ENCODE measurements at regions not wholly inside any gene's neighbourhood (a gene's known extent, or its start where the extent isn't known, plus 50 kb on each side); places are given as distances from the start of the nearest gene placed in this dataset.

GRCh38 chr18:37953876-37954275 is 388.3 kb upstream of the CELF4 start:
- POLR2A ChIA-PET = no interaction called here
- CTCF ChIA-PET = no interaction called here

- ChIA-PET POLR2A (no interaction called here), CTCF (no interaction called here)
Observed at GRCh38 chr18:37948471-37948870, 382.9 kb upstream of the CELF4 start.

GRCh38 chr18:37946324-37946723 is 380.7 kb upstream of the CELF4 start:
- CTCF ChIA-PET = no interaction called here
- POLR2A ChIA-PET = no interaction called here

- POLR2A ChIA-PET = no interaction called here
- CTCF ChIA-PET = no interaction called here
Observed at GRCh38 chr18:37944700-37945270, 379.2 kb upstream of the CELF4 start.

GRCh38 chr18:37937287-37937686 is 371.7 kb upstream of the CELF4 start:
- ChIA-PET POLR2A (no interaction called here), CTCF (no interaction called here)

- ChIA-PET CTCF (no interaction called here), POLR2A (no interaction called here)
Observed at GRCh38 chr18:37935086-37935485, 369.5 kb upstream of the CELF4 start.

GRCh38 chr18:37930640-37931039 is 365.0 kb upstream of the CELF4 start:
- POLR2A ChIA-PET = no interaction called here
- CTCF ChIA-PET = no interaction called here

- POLR2A ChIA-PET = no interaction called here
- CTCF ChIA-PET = no interaction called here
Observed at GRCh38 chr18:37922162-37922561, 356.6 kb upstream of the CELF4 start.

GRCh38 chr18:37920865-37921264 is 355.3 kb upstream of the CELF4 start:
- POLR2A ChIA-PET = no interaction called here

GRCh38 chr18:37913051-37913450 is 347.5 kb upstream of the CELF4 start:
- POLR2A ChIA-PET = no interaction called here
- CTCF ChIA-PET = no interaction called here

More at GRCh38 chr18:37920865-37921264, 355.3 kb upstream of the CELF4 start:
- CTCF ChIA-PET = no interaction called here

GRCh38 chr18:37902344-37902743 is 336.7 kb upstream of the CELF4 start:
- POLR2A ChIA-PET = no interaction called here

GRCh38 chr18:37900326-37900725 is 334.7 kb upstream of the CELF4 start:
- ChIA-PET POLR2A (no interaction called here), CTCF (no interaction called here)

More at GRCh38 chr18:37902344-37902743, 336.7 kb upstream of the CELF4 start:
- CTCF ChIA-PET = no interaction called here

GRCh38 chr18:37889963-37890362 is 324.4 kb upstream of the CELF4 start:
- ChIA-PET POLR2A (no interaction called here), CTCF (no interaction called here)

GRCh38 chr18:37874721-37875120 is 309.1 kb upstream of the CELF4 start:
- CTCF ChIA-PET = interaction anchor here (1.8 kb wide), 1 partner anchor 9 kb away, joined by 4 read pairs; no protein-coding TSS in a partner anchor

GRCh38 chr18:37873416-37873815 is 307.8 kb upstream of the CELF4 start:
- CTCF ChIA-PET = interaction anchor here (1.8 kb wide), 1 partner anchor 10 kb away, joined by 4 read pairs; no protein-coding TSS in a partner anchor
- POLR2A ChIA-PET = no interaction called here

More at GRCh38 chr18:37874721-37875120, 309.1 kb upstream of the CELF4 start:
- POLR2A ChIA-PET = no interaction called here

GRCh38 chr18:37872562-37872961 is 307.0 kb upstream of the CELF4 start:
- CTCF ChIA-PET = no interaction called here
- POLR2A ChIA-PET = no interaction called here

- POLR2A ChIA-PET = no interaction called here
- CTCF ChIA-PET = no interaction called here
Observed at GRCh38 chr18:37871561-37871960, 306.0 kb upstream of the CELF4 start.

GRCh38 chr18:37869051-37869450 is 303.5 kb upstream of the CELF4 start:
- POLR2A ChIA-PET = no interaction called here

GRCh38 chr18:37864122-37864521 is 298.5 kb upstream of the CELF4 start:
- CTCF ChIA-PET = no interaction called here
- POLR2A ChIA-PET = no interaction called here

More at GRCh38 chr18:37869051-37869450, 303.5 kb upstream of the CELF4 start:
- CTCF ChIA-PET = no interaction called here

- CTCF ChIA-PET = no interaction called here
- POLR2A ChIA-PET = no interaction called here
Observed at GRCh38 chr18:37861981-37862380, 296.4 kb upstream of the CELF4 start.

GRCh38 chr18:37854396-37854795 is 288.8 kb upstream of the CELF4 start:
- CTCF ChIA-PET = no interaction called here
- POLR2A ChIA-PET = no interaction called here

- ChIA-PET POLR2A (no interaction called here), CTCF (no interaction called here)
Observed at GRCh38 chr18:37853706-37854105, 288.1 kb upstream of the CELF4 start.

GRCh38 chr18:37852464-37852863 is 286.9 kb upstream of the CELF4 start:
- POLR2A ChIA-PET = no interaction called here
- CTCF ChIA-PET = no interaction called here

All from activated CD8-positive, alpha-beta memory T cell treated with anti-CD3 and anti-CD28 coated beads for 36 hours (primary cell).